Nephron progenitor cell (in vitro differentiated cells): ENCODE measurements at regions not wholly inside any gene's neighbourhood (a gene's known extent, or its start where the extent isn't known, plus 50 kb on each side); places are given as distances from the start of the nearest gene placed in this dataset.
A peak's percentile ranks its signal among the peaks of the same experiment; 100 is the strongest.

ENCODE experiments used
- DNase-seq: peaks from one replicate; pipeline ENCODE4 v3.0.0; 2021
- H3K27ac Mint-ChIP-seq: 2 replicates; pipeline ENCODE4 v1.8.0; 2021; ENCODE audit warnings: mild to moderate bottlenecking, moderate library complexity, mixed read lengths
- H3K27me3 Mint-ChIP-seq: 2 replicates; pipeline ENCODE4 v1.8.0; 2021; ENCODE audit warnings: mild to moderate bottlenecking, low read depth, mixed read lengths; ENCODE audit not compliant: poor library complexity
- H3K36me3 Mint-ChIP-seq: 2 replicates; pipeline ENCODE4 v1.8.0; 2021; ENCODE audit warnings: low read depth, mixed read lengths
- H3K4me1 Mint-ChIP-seq: 2 replicates; pipeline ENCODE4 v1.8.0; 2021; ENCODE audit warnings: mixed read lengths
- H3K4me3 Mint-ChIP-seq: 2 replicates; pipeline ENCODE4 v1.8.0; 2021; ENCODE audit warnings: mild to moderate bottlenecking, moderate library complexity, mixed read lengths
- H3K9me3 Mint-ChIP-seq: 2 replicates; pipeline ENCODE4 v1.8.0; 2021; ENCODE audit warnings: mild to moderate bottlenecking, moderate library complexity, mixed read lengths
- TF ChIP-seq, protein P1 (sequence below): fragments of 200-600 bp; sonication (generic); IDR thresholded peaks from 2 replicates; pipeline ENCODE4 v1.5.0; 2021; ENCODE audit warnings: antibody characterized with exemption

- peaks cover 8% of the 10 kb centered on the region for H3K27me3 Mint-ChIP-seq
- H3K4me1 Mint-ChIP-seq = peaks cover 7% of the 10 kb centered on the region
- peaks cover 4% of the 10 kb centered on the region for H3K36me3 Mint-ChIP-seq
- no peak overlapping the region for H3K4me3 Mint-ChIP-seq
- H3K27ac Mint-ChIP-seq = no peak overlapping the region
- TF ChIP-seq, protein P1, sequence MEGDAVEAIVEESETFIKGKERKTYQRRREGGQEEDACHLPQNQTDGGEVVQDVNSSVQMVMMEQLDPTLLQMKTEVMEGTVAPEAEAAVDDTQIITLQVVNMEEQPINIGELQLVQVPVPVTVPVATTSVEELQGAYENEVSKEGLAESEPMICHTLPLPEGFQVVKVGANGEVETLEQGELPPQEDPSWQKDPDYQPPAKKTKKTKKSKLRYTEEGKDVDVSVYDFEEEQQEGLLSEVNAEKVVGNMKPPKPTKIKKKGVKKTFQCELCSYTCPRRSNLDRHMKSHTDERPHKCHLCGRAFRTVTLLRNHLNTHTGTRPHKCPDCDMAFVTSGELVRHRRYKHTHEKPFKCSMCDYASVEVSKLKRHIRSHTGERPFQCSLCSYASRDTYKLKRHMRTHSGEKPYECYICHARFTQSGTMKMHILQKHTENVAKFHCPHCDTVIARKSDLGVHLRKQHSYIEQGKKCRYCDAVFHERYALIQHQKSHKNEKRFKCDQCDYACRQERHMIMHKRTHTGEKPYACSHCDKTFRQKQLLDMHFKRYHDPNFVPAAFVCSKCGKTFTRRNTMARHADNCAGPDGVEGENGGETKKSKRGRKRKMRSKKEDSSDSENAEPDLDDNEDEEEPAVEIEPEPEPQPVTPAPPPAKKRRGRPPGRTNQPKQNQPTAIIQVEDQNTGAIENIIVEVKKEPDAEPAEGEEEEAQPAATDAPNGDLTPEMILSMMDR = no peak
- peaks cover 31% of the 10 kb centered on the region for H3K9me3 Mint-ChIP-seq
- no peak for DNase-seq
Measured at GRCh38 chr1:244291236-244292201, 160.2 kb downstream of the ADSS2 start.

GRCh38 chr1:244294599-244295224 lies 157.0 kb downstream of the ADSS2 start:
- TF ChIP-seq, protein P1 = no peak
- Mint-ChIP-seq H3K27me3 (peaks cover 10% of the 10 kb centered on the region), H3K4me3 (no peak overlapping the region), H3K9me3 (peaks cover 6% of the 10 kb centered on the region), H3K4me1 (peaks cover 15% of the 10 kb centered on the region), H3K27ac (no peak overlapping the region), H3K36me3 (no peaks in the 10 kb centered on the region)
- DNase-seq = no peak

- H3K9me3 Mint-ChIP-seq = no peaks in the 10 kb centered on the region
Measured at GRCh38 chr1:244296003-244296402, 155.7 kb downstream of the ADSS2 start.

GRCh38 chr1:244296447-244296846 lies 155.3 kb downstream of the ADSS2 start:
- Mint-ChIP-seq H3K36me3 (no peaks in the 10 kb centered on the region), H3K9me3 (no peaks in the 10 kb centered on the region), H3K4me1 (peaks cover 20% of the 10 kb centered on the region), H3K27me3 (peaks cover 6% of the 10 kb centered on the region), H3K27ac (peak overlapping the region; percentile 55), H3K4me3 (no peak overlapping the region)
- no peak for DNase-seq
- TF ChIP-seq, protein P1 = no peak

More at GRCh38 chr1:244296003-244296402, 155.7 kb downstream of the ADSS2 start:
- Mint-ChIP-seq H3K27ac (peak overlapping the region; percentile 55), H3K4me3 (no peak overlapping the region), H3K4me1 (peaks cover 18% of the 10 kb centered on the region), H3K27me3 (peaks cover 6% of the 10 kb centered on the region), H3K36me3 (no peaks in the 10 kb centered on the region)
- TF ChIP-seq, protein P1 = no peak
- DNase-seq = no peak

DNA sequence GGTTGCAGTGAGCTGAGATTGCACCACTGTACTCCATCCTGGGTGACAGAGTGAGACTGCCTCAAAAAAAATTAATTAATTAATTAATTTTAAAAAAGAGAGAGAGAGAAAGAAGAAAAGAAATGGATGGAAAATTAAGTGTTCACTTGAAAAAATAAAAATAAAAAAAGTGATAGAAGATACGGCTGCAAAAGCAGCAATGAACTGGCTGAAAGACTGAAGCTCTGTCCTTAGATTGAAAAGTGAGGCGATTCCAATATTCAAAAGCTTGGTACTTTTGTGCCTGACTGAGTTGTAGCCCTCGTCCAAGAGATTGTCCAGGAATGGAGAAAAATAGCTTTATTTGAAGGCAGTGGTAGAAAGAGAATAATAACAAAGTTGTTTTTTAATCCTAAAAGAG lies 154.6 kb downstream of the ADSS2 start:
- H3K36me3 Mint-ChIP-seq = no peaks in the 10 kb centered on the region
- DNase-seq = no peak
- peaks cover 27% of the 10 kb centered on the region for H3K4me1 Mint-ChIP-seq
- no peaks in the 10 kb centered on the region for H3K9me3 Mint-ChIP-seq
- TF ChIP-seq, protein P1 = no peak
- H3K27ac Mint-ChIP-seq = no peak overlapping the region
- no peak overlapping the region for H3K4me3 Mint-ChIP-seq
- peaks cover 3% of the 10 kb centered on the region for H3K27me3 Mint-ChIP-seq
